ENCODE measurements at regions not wholly inside any gene's neighbourhood (a gene's known extent, or its start where the extent isn't known, plus 50 kb on each side); places are given as distances from the start of the nearest gene placed in this dataset.

- in situ Hi-C loops (cut with MboI; ENCODE audit: low pct_unique_long_range_greater_than_20kb, low sequenced_read_pairs), result no loop called here
Observed at GRCh38 chr6:100271202-100271601, 193.5 kb downstream of the SIM1 start.

DNA sequence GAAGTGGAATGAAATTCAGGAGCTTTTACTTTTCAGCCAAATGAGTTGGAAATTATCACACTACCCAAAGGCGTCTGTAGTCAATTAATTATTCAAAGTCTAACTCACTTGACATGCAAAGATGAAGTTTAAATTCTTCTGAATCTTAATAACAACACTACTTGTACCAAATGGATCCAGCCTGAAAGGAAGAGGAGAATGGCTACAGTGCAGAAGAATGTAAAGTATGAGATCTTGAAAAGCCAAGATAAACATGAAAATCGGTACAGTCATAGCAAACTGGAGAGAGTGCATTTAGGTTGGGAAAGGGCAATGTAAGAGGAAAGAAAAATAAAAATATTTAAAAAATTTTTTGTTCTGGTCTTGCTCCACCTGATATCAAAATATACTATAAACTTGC, 195.5 kb downstream of the SIM1 start:
- in situ Hi-C loops (cut with MboI; ENCODE audit: low pct_unique_long_range_greater_than_20kb, low sequenced_read_pairs), result no loop called here
- DNase-seq, result no peak

More at GRCh38 chr6:100271202-100271601, 193.5 kb downstream of the SIM1 start:
- no peak for DNase-seq

GRCh38 chr6:100268326-100268725, 196.4 kb downstream of the SIM1 start:
- no peak for DNase-seq
- in situ Hi-C loops (cut with MboI; ENCODE audit: low pct_unique_long_range_greater_than_20kb, low sequenced_read_pairs), result no loop called here

GRCh38 chr6:100267721-100268123, 197.0 kb downstream of the SIM1 start:
- in situ Hi-C loops (cut with MboI; ENCODE audit: low pct_unique_long_range_greater_than_20kb, low sequenced_read_pairs), result no loop called here
- DNase-seq, result no peak

- in situ Hi-C loops (cut with MboI; ENCODE audit: low pct_unique_long_range_greater_than_20kb, low sequenced_read_pairs), result no loop called here
- DNase-seq, result no peak
Observed at GRCh38 chr6:100266494-100267401, 198.0 kb downstream of the SIM1 start.

- no peak for DNase-seq
- in situ Hi-C loops (cut with MboI; ENCODE audit: low pct_unique_long_range_greater_than_20kb, low sequenced_read_pairs), result no loop called here
Observed at GRCh38 chr6:100262086-100262485, 202.6 kb downstream of the SIM1 start.

GRCh38 chr6:100261486-100261885, 203.2 kb downstream of the SIM1 start:
- in situ Hi-C loops (cut with MboI; ENCODE audit: low pct_unique_long_range_greater_than_20kb, low sequenced_read_pairs), result no loop called here

GRCh38 chr6:100260584-100260983, 204.1 kb downstream of the SIM1 start:
- in situ Hi-C loops (cut with MboI; ENCODE audit: low pct_unique_long_range_greater_than_20kb, low sequenced_read_pairs), result no loop called here

More at GRCh38 chr6:100261486-100261885, 203.2 kb downstream of the SIM1 start:
- no peak for DNase-seq

GRCh38 chr6:100259865-100260264, 204.9 kb downstream of the SIM1 start:
- no peak for DNase-seq
- in situ Hi-C loops (cut with MboI; ENCODE audit: low pct_unique_long_range_greater_than_20kb, low sequenced_read_pairs), result no loop called here

More at GRCh38 chr6:100260584-100260983, 204.1 kb downstream of the SIM1 start:
- no peak for DNase-seq

DNA sequence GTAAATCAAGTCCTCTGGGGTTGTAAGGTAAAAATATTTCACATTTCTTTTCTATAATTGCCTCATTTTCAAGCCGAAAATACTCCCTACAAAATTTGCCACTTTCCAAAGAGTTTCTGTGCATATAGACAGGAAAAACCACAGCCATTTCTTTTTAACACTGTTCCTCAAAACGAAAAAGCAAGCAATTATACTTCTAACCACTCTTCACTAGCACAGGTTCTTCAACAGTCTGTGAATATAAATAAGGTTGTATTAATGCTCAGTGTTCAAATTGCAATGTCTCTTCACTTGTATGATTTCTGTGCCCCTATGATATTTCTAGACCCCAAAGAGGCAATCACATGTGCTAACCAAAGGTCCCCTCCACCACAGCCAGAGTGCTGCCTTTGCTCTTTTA, 206.0 kb downstream of the SIM1 start:
- no peak for DNase-seq
- in situ Hi-C loops (cut with MboI; ENCODE audit: low pct_unique_long_range_greater_than_20kb, low sequenced_read_pairs), result no loop called here

DNA sequence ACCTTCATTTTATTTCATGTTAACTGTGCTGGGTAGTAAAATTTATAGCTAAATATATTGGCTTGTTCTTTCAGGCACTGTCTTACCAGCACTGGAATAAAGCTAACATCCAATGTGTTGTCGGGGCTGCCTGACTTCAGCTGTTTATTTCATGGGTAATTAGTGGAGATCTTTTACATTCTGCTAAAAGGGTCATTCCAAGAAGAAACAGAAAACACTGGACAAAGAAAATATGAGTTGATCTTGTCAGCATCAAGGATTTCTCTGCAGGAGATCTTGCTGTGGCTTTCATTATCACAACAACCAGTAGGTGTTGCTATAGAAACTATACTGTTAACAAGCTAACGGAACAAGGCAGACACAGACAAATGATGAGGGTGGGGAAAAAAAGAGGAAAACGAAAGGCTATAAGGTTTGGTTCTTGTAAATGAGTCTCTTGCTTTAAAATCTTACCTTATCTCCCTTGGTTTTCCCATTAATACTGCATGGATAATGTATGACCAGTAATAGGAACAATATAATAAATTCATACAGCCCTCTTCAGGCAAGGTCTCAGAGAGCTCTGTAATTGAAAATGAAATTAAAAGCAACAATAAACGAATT, 206.8 kb downstream of the SIM1 start:
- DNase-seq, result peak; percentile 48

DNA sequence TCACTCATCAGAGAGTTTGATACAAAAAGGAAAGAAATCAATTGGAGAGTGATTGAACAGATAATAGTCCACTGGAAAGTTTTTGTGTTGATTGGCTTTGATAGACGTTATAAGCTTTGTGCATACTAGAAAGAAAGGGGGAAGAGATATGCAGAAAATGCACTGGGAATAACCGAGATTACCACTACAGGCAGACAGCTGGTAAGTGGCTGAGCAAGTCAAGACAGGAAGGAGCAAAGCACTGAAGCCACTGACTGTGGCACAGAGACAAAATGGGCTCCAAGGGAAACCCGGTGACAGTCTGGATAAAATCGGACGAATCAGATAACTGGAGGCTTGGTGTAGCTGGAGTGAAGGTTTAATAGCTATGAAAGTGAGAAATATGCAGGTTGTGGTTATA, 209.0 kb downstream of the SIM1 start:
- in situ Hi-C loops (cut with MboI; ENCODE audit: low pct_unique_long_range_greater_than_20kb, low sequenced_read_pairs), result no loop called here

More for the DNA sequence above, 206.8 kb downstream of the SIM1 start:
- in situ Hi-C loops (cut with MboI; ENCODE audit: low pct_unique_long_range_greater_than_20kb, low sequenced_read_pairs), result no loop called here

GRCh38 chr6:100247123-100247522, 217.6 kb downstream of the SIM1 start:
- no peak for DNase-seq
- in situ Hi-C loops (cut with MboI; ENCODE audit: low pct_unique_long_range_greater_than_20kb, low sequenced_read_pairs), result no loop called here

More for the DNA sequence above, 209.0 kb downstream of the SIM1 start:
- no peak for DNase-seq

GRCh38 chr6:100246206-100246605, 218.5 kb downstream of the SIM1 start:
- DNase-seq, result no peak
- in situ Hi-C loops (cut with MboI; ENCODE audit: low pct_unique_long_range_greater_than_20kb, low sequenced_read_pairs), result no loop called here

GRCh38 chr6:100240798-100241197, 223.9 kb downstream of the SIM1 start:
- no peak for DNase-seq
- in situ Hi-C loops (cut with MboI; ENCODE audit: low pct_unique_long_range_greater_than_20kb, low sequenced_read_pairs), result no loop called here

GRCh38 chr6:100237821-100238220, 226.9 kb downstream of the SIM1 start:
- in situ Hi-C loops (cut with MboI; ENCODE audit: low pct_unique_long_range_greater_than_20kb, low sequenced_read_pairs), result no loop called here
- DNase-seq, result no peak

DNA sequence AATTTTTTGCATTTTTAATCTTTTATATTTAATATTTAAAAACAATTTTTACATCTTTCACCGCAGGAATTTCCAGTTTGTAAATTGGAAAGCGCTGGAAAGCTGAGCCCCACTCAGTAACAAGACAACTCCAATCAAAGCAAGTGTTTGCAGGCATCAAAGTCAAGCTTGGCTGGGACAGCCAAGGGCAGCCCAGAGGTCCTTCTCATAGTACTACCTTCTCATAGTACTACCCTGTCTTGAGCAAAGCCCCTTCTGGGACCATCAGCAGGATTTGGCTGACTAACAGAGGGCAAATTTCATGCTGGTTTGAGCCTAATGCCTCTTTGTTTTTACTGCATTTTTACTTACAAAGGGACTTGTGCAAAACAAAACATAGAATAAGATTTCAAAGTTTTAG, 228.3 kb downstream of the SIM1 start:
- no peak for DNase-seq
- in situ Hi-C loops (cut with MboI; ENCODE audit: low pct_unique_long_range_greater_than_20kb, low sequenced_read_pairs), result no loop called here

DNA sequence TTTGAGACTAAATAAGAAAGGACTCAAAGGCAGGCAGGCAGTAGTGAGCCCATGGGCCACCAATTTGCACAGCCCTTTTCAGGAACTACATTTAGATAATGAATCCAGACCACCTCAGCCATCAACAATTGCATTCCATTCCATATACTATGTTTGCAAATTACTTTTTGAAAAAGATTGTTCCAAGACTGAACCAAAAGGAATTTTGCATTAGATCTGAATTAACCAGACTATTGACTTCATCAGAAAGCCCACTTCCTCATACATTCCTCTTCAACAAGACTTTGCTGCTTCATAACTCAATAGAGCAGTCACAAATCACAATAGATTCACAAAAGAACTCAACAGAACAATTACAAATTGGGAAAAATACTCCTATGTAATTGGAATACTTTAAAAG, 229.1 kb downstream of the SIM1 start:
- no peak for DNase-seq
- in situ Hi-C loops (cut with MboI; ENCODE audit: low pct_unique_long_range_greater_than_20kb, low sequenced_read_pairs), result no loop called here

GRCh38 chr6:100234625-100235024, 230.1 kb downstream of the SIM1 start:
- DNase-seq, result no peak
- in situ Hi-C loops (cut with MboI; ENCODE audit: low pct_unique_long_range_greater_than_20kb, low sequenced_read_pairs), result no loop called here

GRCh38 chr6:100232781-100233573, 231.7 kb downstream of the SIM1 start:
- no peak for DNase-seq
- in situ Hi-C loops (cut with MboI; ENCODE audit: low pct_unique_long_range_greater_than_20kb, low sequenced_read_pairs), result no loop called here
